ENCODE measurements at regions not wholly inside any gene's neighbourhood (a gene's known extent, or its start where the extent isn't known, plus 50 kb on each side); places are given as distances from the start of the nearest gene placed in this dataset.

DNA sequence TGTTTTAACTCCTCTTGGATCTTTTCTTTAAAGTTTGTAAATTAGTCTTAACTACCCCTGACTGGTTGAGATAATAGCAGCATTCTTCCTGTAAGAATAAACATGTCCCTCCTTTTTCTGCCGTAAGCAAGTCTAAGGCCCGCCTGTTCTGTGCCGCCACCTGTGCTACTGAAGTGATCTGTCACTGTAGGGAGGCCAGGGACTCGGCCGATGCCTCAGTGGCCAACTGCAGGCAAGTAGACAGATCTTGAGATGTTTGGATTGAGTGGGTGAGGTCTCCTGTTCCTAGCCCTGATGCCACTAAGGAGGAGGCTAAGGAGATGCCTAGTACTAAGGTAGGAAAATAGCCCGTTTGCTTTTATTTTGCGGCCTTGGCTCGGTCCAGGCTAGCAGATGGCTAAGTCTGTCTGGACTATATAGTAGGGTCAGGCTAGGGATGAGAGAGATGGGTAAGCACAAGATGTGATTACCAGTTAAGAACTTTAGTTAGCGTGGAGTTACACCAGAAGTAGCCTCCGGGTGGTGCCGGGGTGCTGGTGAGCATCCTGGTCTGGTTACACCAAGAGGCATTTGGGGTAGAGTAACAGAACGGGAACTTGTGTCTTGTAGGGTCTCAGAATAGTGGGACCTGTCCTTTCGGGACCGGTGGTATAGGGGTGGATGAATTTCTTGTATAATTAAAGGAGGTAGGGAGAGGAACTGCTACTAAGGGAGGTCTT, 584.2 kb downstream of the SUCLG1 start:
- TF ChIP-seq, protein P1, sequence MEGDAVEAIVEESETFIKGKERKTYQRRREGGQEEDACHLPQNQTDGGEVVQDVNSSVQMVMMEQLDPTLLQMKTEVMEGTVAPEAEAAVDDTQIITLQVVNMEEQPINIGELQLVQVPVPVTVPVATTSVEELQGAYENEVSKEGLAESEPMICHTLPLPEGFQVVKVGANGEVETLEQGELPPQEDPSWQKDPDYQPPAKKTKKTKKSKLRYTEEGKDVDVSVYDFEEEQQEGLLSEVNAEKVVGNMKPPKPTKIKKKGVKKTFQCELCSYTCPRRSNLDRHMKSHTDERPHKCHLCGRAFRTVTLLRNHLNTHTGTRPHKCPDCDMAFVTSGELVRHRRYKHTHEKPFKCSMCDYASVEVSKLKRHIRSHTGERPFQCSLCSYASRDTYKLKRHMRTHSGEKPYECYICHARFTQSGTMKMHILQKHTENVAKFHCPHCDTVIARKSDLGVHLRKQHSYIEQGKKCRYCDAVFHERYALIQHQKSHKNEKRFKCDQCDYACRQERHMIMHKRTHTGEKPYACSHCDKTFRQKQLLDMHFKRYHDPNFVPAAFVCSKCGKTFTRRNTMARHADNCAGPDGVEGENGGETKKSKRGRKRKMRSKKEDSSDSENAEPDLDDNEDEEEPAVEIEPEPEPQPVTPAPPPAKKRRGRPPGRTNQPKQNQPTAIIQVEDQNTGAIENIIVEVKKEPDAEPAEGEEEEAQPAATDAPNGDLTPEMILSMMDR (IDR thresholded peaks at IDR 0.05; ENCODE audit: low read depth, low read length): no peak
- no peaks in the 10 kb centered on the region for H3K27me3 ChIP-seq
- no peaks in the 10 kb centered on the region for H3K36me3 ChIP-seq
- no peak overlapping the region for H3K27ac ChIP-seq
- H3K4me1 ChIP-seq (ENCODE audit: low read depth): no peaks in the 10 kb centered on the region
- H3K4me3 ChIP-seq: no peak overlapping the region
- no peaks in the 10 kb centered on the region for H3K9me3 ChIP-seq (ENCODE audit: low read depth)
- DNase-seq (ENCODE audit: low read depth in 1 of 2, low spot score in 1 of 2): no peak

DNA sequence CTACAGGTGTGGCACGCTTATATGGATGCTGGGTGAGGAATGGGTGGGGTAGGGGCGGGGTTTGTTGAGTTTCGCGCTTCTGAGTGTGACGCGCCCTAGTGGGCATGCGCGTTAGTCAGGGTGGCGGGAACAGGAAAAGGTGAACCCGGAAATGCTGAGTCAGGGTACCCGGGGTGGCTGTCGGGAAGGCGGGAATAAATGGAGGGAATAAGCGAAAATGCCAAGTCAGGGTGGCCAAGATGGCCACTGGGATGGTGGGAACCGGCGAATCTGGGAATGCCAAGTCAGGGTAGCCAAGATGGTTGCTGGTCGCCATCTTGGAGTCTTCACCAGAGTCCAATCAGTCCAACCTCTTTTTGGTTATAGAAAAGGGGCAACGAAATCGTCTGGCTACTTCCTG, 585.0 kb downstream of the SUCLG1 start:
- Histone ChIP-seq H3K9me3 (ENCODE audit: low read depth) (no peaks in the 10 kb centered on the region), H3K27me3 (no peaks in the 10 kb centered on the region), H3K4me3 (no peak overlapping the region), H3K27ac (no peak overlapping the region), H3K4me1 (ENCODE audit: low read depth) (no peaks in the 10 kb centered on the region), H3K36me3 (no peaks in the 10 kb centered on the region)
- DNase-seq (ENCODE audit: low read depth in 1 of 2, low spot score in 1 of 2): no peak
- TF ChIP-seq, protein P1 (IDR thresholded peaks at IDR 0.05; ENCODE audit: low read depth, low read length): no peak

GRCh38 chr2:83873110-83873509, 586.0 kb downstream of the SUCLG1 start:
- no peaks in the 10 kb centered on the region for H3K36me3 ChIP-seq
- no peaks in the 10 kb centered on the region for H3K27me3 ChIP-seq
- no peaks in the 10 kb centered on the region for H3K9me3 ChIP-seq (ENCODE audit: low read depth)
- no peak for DNase-seq (ENCODE audit: low read depth in 1 of 2, low spot score in 1 of 2)
- no peaks in the 10 kb centered on the region for H3K4me1 ChIP-seq (ENCODE audit: low read depth)
- no peak overlapping the region for H3K27ac ChIP-seq
- TF ChIP-seq, protein P1 (IDR thresholded peaks at IDR 0.05; ENCODE audit: low read depth, low read length): no peak
- H3K4me3 ChIP-seq: no peak overlapping the region

DNA sequence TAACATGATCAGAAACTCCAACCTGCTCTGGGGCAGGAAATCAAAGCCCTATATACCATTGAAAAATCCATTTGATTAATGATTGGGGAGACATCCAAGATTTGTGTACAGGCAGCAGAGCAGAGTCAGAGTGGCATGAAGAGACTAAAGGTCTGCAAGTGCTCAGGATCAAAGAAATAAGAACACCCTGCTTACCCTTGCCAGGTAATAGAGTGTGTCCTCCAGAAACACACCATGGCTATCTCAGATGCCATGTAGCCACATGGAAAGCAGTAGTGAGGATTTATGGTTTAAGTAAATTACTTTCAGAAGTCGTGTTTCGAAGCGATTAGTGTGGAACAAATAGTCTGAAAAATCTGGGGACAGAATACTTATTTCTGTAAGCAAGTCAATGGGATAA, 592.9 kb downstream of the SUCLG1 start:
- H3K27ac ChIP-seq: no peak overlapping the region
- H3K4me3 ChIP-seq: no peak overlapping the region
- H3K9me3 ChIP-seq (ENCODE audit: low read depth): no peaks in the 10 kb centered on the region
- no peaks in the 10 kb centered on the region for H3K27me3 ChIP-seq
- no peaks in the 10 kb centered on the region for H3K4me1 ChIP-seq (ENCODE audit: low read depth)
- H3K36me3 ChIP-seq: no peaks in the 10 kb centered on the region
- DNase-seq (ENCODE audit: low read depth in 1 of 2, low spot score in 1 of 2): no peak
- TF ChIP-seq, protein P1 (IDR thresholded peaks at IDR 0.05; ENCODE audit: low read depth, low read length): no peak

GRCh38 chr2:83862600-83862999, 596.5 kb downstream of the SUCLG1 start:
- H3K4me1 ChIP-seq (ENCODE audit: low read depth): no peaks in the 10 kb centered on the region
- H3K36me3 ChIP-seq: no peaks in the 10 kb centered on the region
- TF ChIP-seq, protein P1 (IDR thresholded peaks at IDR 0.05; ENCODE audit: low read depth, low read length): no peak
- H3K27me3 ChIP-seq: no peaks in the 10 kb centered on the region
- no peaks in the 10 kb centered on the region for H3K9me3 ChIP-seq (ENCODE audit: low read depth)
- DNase-seq (ENCODE audit: low read depth in 1 of 2, low spot score in 1 of 2): no peak
- no peak overlapping the region for H3K4me3 ChIP-seq
- no peak overlapping the region for H3K27ac ChIP-seq

Data from cardiac muscle cell (in vitro differentiated cells and primary cell).